DOHH2 (cell line): ENCODE measurements at regions not wholly inside any gene's neighbourhood (a gene's known extent, or its start where the extent isn't known, plus 50 kb on each side); places are given as distances from the start of the nearest gene placed in this dataset.

Experiments
- EZH2phosphoT487 ChIP-seq: fragments of 200-600 bp; sonication (generic); IDR thresholded peaks from 2 replicates; pipeline ENCODE4 v1.6.1; 2017; ENCODE audit warnings: borderline replicate concordance, mild to moderate bottlenecking, antibody characterized with exemption, low read length, moderate library complexity, mixed read lengths
- TF ChIP-seq, protein P1 (sequence below): fragments of 200-600 bp; sonication (generic); IDR thresholded peaks from one replicate; pipeline ENCODE4 v1.5.1; 2014; ENCODE audit warnings: antibody characterized with exemption, mild to moderate bottlenecking, low read depth, low read length; ENCODE audit not compliant: poor library complexity, severe bottlenecking

DNA sequence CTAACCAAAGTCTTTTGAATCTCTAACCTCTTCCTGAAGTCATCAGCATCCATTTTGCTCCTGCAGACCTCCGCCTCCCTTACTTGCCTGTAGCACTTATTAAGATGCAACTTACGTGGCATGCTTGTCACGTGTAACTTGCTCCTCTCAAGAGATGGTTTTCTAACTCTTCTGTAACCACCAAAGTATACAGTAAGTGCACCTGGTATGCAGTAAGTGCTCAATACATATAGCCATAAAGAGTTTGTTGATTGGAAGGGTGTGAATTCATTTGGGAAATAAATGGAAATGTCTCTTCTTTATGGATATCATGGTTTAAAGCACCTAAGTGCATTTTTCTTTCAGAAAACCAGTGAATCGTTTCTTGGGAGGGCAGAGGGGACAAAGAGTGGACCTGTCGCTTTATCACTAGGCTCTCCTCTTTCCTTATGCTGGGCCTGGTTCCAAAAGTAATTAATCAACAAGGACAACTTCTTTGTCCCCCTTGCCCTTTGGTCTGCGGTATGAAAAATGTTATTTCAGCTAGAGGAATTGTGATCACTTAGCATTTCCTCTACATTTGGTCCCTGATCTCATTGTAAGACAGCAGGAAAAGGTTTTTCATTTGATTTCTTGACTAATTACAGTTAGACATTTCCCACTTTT, 370.0 kb upstream of the SPRED2 start:
- TF ChIP-seq, protein P1, sequence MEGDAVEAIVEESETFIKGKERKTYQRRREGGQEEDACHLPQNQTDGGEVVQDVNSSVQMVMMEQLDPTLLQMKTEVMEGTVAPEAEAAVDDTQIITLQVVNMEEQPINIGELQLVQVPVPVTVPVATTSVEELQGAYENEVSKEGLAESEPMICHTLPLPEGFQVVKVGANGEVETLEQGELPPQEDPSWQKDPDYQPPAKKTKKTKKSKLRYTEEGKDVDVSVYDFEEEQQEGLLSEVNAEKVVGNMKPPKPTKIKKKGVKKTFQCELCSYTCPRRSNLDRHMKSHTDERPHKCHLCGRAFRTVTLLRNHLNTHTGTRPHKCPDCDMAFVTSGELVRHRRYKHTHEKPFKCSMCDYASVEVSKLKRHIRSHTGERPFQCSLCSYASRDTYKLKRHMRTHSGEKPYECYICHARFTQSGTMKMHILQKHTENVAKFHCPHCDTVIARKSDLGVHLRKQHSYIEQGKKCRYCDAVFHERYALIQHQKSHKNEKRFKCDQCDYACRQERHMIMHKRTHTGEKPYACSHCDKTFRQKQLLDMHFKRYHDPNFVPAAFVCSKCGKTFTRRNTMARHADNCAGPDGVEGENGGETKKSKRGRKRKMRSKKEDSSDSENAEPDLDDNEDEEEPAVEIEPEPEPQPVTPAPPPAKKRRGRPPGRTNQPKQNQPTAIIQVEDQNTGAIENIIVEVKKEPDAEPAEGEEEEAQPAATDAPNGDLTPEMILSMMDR, result no peak
- TF ChIP-seq EZH2phosphoT487, result no peak
